GM12878 (cell line): ENCODE measurements at regions not wholly inside any gene's neighbourhood (a gene's known extent, or its start where the extent isn't known, plus 50 kb on each side); places are given as distances from the start of the nearest gene placed in this dataset.

Source experiments
- CBX3 ChIP-seq: fragments of 200-600 bp; sonication (generic); IDR thresholded peaks from 2 replicates; pipeline ENCODE4 v1.6.1; 2016; ENCODE audit warnings: low read depth, borderline replicate concordance
- CEBPZ ChIP-seq: fragments of 150-350 bp; IDR thresholded peaks from 2 replicates; pipeline ENCODE4 v1.6.1; 2016; ENCODE audit warnings: low read depth, low read length
- CHD1 ChIP-seq: IDR thresholded peaks from 2 replicates; pipeline ENCODE4 v1.6.1; 2012; ENCODE audit warnings: low read depth, low read length, improper control_type of control experiment
- DPF2 ChIP-seq: fragments of 450-650 bp; IDR thresholded peaks from 2 replicates; pipeline ENCODE4 v1.6.1; 2017; ENCODE audit warnings: mild to moderate bottlenecking
- GATAD2B ChIP-seq: fragments of 450-650 bp; conservative IDR thresholded peaks from 2 replicates; pipeline ENCODE4 v1.6.1; 2017; ENCODE audit warnings: low read depth, mild to moderate bottlenecking, moderate library complexity
- HDAC6 ChIP-seq: fragments of 200-600 bp; sonication (generic); IDR thresholded peaks from one replicate; pipeline ENCODE4 v1.8.0; 2017; ENCODE audit warnings: antibody characterized with exemption; ENCODE audit not compliant: unreplicated experiment
- HDGF ChIP-seq: fragments of 450-650 bp; IDR thresholded peaks from 2 replicates; pipeline ENCODE4 v1.6.1; 2016; ENCODE audit warnings: antibody characterized with exemption
- IKZF2 ChIP-seq, 2 experiments: fragments of 450-650 bp; IDR thresholded peaks; 2 replicates each; pipeline ENCODE4 v1.6.1; 2017; ENCODE audit warnings: mild to moderate bottlenecking in 2 of 2, moderate library complexity in 2 of 2
- JUND ChIP-seq: IDR thresholded peaks from 2 replicates; pipeline ENCODE4 v1.6.1; 2012; ENCODE audit warnings: low read depth, mild to moderate bottlenecking, low read length, improper control_type of control experiment, moderate library complexity
- KAT2A ChIP-seq: conservative IDR thresholded peaks from 2 replicates; pipeline ENCODE4 v1.6.1; 2011; ENCODE audit warnings: low read depth, low read length; ENCODE audit not compliant: control insufficient read depth
- KLF5 ChIP-seq: fragments of 450-650 bp; IDR thresholded peaks from 2 replicates; pipeline ENCODE4 v1.6.1; 2014; ENCODE audit warnings: mild to moderate bottlenecking; ENCODE audit not compliant: partially characterized antibody
- MTA2 ChIP-seq: fragments of 450-650 bp; IDR thresholded peaks from 2 replicates; pipeline ENCODE4 v1.6.1; 2016; ENCODE audit warnings: low read depth, mild to moderate bottlenecking, moderate library complexity
- NBN ChIP-seq: fragments of 450-650 bp; IDR thresholded peaks from 2 replicates; pipeline ENCODE4 v1.6.1; 2016
- NR2F1 ChIP-seq: fragments of 450-650 bp; conservative IDR thresholded peaks from 2 replicates; pipeline ENCODE4 v1.6.1; 2017; ENCODE audit warnings: mild to moderate bottlenecking
- PAX5 ChIP-seq: IDR thresholded peaks from 2 replicates; pipeline ENCODE4 v1.6.1; 2011; ENCODE audit warnings: low read depth, low read length, borderline replicate concordance
- PML ChIP-seq: IDR thresholded peaks from 2 replicates; pipeline ENCODE4 v1.6.1; 2012; ENCODE audit warnings: low read length, inconsistent platforms
- POLR2A ChIP-seq: IDR thresholded peaks from 2 replicates; pipeline ENCODE4 v1.6.1; 2011; ENCODE audit warnings: low read depth, mild to moderate bottlenecking, low read length
- POLR2AphosphoS5 ChIP-seq: IDR thresholded peaks from 2 replicates; pipeline ENCODE4 v1.6.1; 2011; ENCODE audit warnings: mild to moderate bottlenecking, low read length, inconsistent platforms
- SIX5 ChIP-seq: IDR thresholded peaks from 2 replicates; pipeline ENCODE4 v1.6.1; 2011; ENCODE audit warnings: mild to moderate bottlenecking, low read depth, low read length, moderate library complexity; ENCODE audit not compliant: severe bottlenecking
- SRF ChIP-seq, 2 experiments: IDR thresholded peaks; 2 replicates each; pipeline ENCODE4 v1.6.1; 2011; ENCODE audit warnings: low read depth in 2 of 2, low read length in 2 of 2, mild to moderate bottlenecking in 1 of 2, moderate library complexity in 1 of 2
- STAT1 ChIP-seq: fragments of 450-650 bp; conservative IDR thresholded peaks from 2 replicates; pipeline ENCODE4 v1.6.1; 2014; ENCODE audit warnings: antibody characterized with exemption, mild to moderate bottlenecking
- STAT3 ChIP-seq: IDR thresholded peaks from 2 replicates; pipeline ENCODE4 v1.6.1; 2011; ENCODE audit warnings: low read depth, low read length, improper control_type of control experiment
- TARDBP ChIP-seq: IDR thresholded peaks from 2 replicates; pipeline ENCODE4 v1.6.1; 2016; ENCODE audit warnings: borderline replicate concordance
- WRNIP1 ChIP-seq: IDR thresholded peaks from 2 replicates; pipeline ENCODE4 v1.6.1; 2011; ENCODE audit warnings: low read depth, low read length, improper control_type of control experiment, borderline replicate concordance
- ZZZ3 ChIP-seq: IDR thresholded peaks from 2 replicates; pipeline ENCODE4 v1.6.1; 2011; ENCODE audit warnings: low read depth; ENCODE audit not compliant: control insufficient read depth, insufficient read length
- TF ChIP-seq, protein P1 (sequence below): IDR thresholded peaks from 2 replicates; pipeline ENCODE4 v1.6.1; 2012; ENCODE audit warnings: low read depth, low read length, improper control_type of control experiment
- TF ChIP-seq, protein P2 (sequence below): fragments of 450-650 bp; IDR thresholded peaks from 2 replicates; pipeline ENCODE4 v1.6.1; 2017; ENCODE audit warnings: mild to moderate bottlenecking, low read depth, inconsistent platforms; ENCODE audit not compliant: poor library complexity, severe bottlenecking

DNA sequence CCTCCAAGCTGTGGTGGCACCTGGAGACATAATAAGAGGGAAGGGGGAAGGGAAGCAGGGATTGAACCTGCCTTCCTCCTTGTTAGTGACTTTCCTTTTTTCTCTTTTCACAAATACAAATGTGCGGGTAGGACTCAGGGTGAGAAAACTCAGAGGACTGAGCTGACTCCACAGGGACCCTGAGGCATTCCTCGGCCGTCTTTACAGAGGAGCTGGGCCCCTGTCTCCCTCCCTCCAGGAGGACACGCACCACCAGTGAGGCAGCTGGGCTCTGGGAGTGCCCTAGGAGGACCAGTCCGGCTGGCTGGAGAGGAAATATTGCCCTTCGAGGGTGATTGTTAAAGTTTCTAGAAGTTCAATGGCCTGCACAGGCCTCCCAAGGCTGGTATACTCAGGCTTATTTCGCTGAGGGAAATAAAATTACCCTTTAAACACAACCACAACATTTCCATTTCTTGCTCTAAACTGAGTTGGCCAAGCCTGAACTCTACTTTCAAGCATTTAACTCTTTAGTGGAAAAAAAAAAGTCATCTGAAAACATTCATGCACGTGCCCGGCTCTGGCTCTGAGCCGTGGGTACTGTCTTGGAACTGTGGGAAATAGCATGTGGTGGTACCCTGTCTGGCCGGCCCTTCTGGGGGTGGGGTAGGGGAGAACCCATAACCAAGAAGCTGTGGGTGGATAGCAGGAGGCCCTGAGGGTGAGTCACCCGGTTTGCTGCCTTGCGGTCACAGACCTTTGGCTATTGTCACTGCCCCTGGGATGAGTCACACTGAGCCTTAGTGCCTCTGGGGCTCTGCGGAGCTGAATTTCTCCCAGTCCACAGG lies 116.0 kb downstream of the COPS8 start (continued):
- no peak for TF ChIP-seq CEBPZ
- no peak for TF ChIP-seq SIX5
- no peak for TF ChIP-seq POLR2A
- TF ChIP-seq, protein P1, sequence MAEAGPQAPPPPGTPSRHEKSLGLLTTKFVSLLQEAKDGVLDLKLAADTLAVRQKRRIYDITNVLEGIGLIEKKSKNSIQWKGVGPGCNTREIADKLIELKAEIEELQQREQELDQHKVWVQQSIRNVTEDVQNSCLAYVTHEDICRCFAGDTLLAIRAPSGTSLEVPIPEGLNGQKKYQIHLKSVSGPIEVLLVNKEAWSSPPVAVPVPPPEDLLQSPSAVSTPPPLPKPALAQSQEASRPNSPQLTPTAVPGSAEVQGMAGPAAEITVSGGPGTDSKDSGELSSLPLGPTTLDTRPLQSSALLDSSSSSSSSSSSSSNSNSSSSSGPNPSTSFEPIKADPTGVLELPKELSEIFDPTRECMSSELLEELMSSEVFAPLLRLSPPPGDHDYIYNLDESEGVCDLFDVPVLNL: no peak
- TF ChIP-seq CHD1: no peak
- peak; percentile 55; the same call in 1 of the 2 replicates for TF ChIP-seq GATAD2B
- peak; percentile 76 for TF ChIP-seq NR2F1
- no peak for TF ChIP-seq POLR2AphosphoS5
- no peak for TF ChIP-seq STAT1
- no peak for TF ChIP-seq KLF5
- TF ChIP-seq PAX5: 0 out of 2 replicates have a peak, but pooled peaks have one; percentile 52
- no peak for TF ChIP-seq SRF (IDR thresholded peaks at IDR 0.05; ENCODE audit: low read depth in 2 of 2, low read length in 2 of 2)
- no peak for TF ChIP-seq TARDBP
- TF ChIP-seq, protein P2, sequence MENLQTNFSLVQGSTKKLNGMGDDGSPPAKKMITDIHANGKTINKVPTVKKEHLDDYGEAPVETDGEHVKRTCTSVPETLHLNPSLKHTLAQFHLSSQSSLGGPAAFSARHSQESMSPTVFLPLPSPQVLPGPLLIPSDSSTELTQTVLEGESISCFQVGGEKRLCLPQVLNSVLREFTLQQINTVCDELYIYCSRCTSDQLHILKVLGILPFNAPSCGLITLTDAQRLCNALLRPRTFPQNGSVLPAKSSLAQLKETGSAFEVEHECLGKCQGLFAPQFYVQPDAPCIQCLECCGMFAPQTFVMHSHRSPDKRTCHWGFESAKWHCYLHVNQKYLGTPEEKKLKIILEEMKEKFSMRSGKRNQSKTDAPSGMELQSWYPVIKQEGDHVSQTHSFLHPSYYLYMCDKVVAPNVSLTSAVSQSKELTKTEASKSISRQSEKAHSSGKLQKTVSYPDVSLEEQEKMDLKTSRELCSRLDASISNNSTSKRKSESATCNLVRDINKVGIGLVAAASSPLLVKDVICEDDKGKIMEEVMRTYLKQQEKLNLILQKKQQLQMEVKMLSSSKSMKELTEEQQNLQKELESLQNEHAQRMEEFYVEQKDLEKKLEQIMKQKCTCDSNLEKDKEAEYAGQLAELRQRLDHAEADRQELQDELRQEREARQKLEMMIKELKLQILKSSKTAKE: peak; percentile 70
- TF ChIP-seq HDAC6: no peak
- TF ChIP-seq KAT2A: no peak
- peak; percentile 48; the same call in 1 of the 2 replicates for TF ChIP-seq JUND
- TF ChIP-seq HDGF: no peak
- no peak for TF ChIP-seq ZZZ3
- no peak for TF ChIP-seq CBX3
- no peak for TF ChIP-seq WRNIP1
- TF ChIP-seq PML: no peak
- TF ChIP-seq NBN: peak; percentile 56; the same call in 1 of the 2 replicates
- TF ChIP-seq STAT3: no peak
- TF ChIP-seq MTA2: peak; percentile 69; the same call in 1 of the 2 replicates
- peak; percentile 48 to 70; a peak in 2 of 4 replicates for TF ChIP-seq IKZF2 (IDR thresholded peaks at IDR 0.05)
- peak; percentile 90 for TF ChIP-seq DPF2
